ENCODE measurements at regions not wholly inside any gene's neighbourhood (a gene's known extent, or its start where the extent isn't known, plus 50 kb on each side); places are given as distances from the start of the nearest gene placed in this dataset.

DNA sequence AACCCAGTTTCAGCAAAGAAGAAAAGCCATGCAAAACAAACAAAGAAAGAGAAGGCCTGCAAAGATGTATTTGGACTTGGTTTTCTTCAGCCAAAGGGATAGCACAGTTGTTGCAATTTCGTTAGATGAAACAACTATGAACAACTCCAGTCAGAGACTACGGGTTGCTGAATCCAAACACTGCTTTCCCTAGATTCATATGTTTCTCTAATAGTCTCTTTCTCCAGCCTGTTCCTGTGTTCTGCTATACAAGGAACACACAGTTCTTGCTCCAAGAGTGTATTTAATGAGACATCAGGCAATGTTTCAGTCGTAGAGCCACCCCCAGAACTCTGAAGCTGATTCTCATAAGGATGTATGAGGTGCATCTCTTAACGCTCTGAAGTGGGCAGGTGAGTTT is 162.5 kb upstream of the TBL1X start:
- no peak for DNase-seq
- no peak for ATAC-seq (replicated peaks)
- Mint-ChIP-seq H3K27ac (no peak overlapping the region), H3K4me3 (no peak overlapping the region), H3K36me3 (ENCODE audit: insufficient read depth) (peaks cover 4% of the 10 kb centered on the region), H3K9me3 (no peaks in the 10 kb centered on the region), H3K4me1 (ENCODE audit: low read depth in 2 of 2) (no peaks in the 10 kb centered on the region), H3K27me3 (no peaks in the 10 kb centered on the region)

DNA sequence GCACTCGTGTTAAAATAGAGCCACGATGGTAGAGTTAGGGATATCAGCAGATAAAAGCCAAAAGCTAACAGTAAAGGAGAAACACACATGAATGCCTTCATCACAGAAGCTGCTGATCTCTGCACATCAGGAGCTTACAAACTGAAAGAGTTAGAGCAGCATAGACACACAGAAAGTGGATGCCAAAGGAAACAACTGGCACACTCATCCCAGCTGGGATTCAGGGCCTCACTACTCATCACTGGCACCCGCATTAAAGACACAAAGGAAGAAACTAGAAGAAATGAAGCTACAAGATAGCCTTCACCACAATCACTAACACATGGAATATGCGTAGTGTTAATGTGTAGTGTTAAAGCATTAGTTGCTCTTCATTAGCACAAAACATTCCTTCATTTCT is 156.4 kb upstream of the TBL1X start:
- Mint-ChIP-seq H3K27me3 (no peaks in the 10 kb centered on the region), H3K4me3 (no peak overlapping the region), H3K9me3 (no peaks in the 10 kb centered on the region), H3K36me3 (ENCODE audit: insufficient read depth) (peaks cover 7% of the 10 kb centered on the region), H3K27ac (no peak overlapping the region), H3K4me1 (ENCODE audit: low read depth in 2 of 2) (peaks cover 0 to 6% of the 10 kb centered on the region in 2 donors)
- DNase-seq: no peak
- ATAC-seq (replicated peaks): no peak

DNA sequence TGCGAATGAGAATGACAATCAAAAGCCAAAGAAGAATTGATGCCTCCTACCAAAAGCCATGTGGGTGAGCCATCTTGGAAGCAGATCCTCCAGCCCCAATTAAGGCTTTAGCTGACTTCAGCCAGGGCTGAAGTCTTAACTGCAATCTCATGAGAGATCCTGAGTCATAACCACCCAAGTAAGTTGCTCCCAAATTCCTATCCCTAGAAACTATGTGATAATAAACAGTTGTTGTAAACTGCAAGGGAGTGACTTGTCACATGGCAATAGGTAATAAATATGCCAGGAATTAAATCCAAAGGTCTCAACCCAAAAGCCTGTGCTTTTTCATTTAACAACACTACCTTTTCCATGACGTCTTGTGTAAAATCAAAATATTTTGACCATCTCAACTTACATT is 154.2 kb upstream of the TBL1X start:
- Mint-ChIP-seq H3K27me3 (no peaks in the 10 kb centered on the region), H3K9me3 (no peaks in the 10 kb centered on the region), H3K36me3 (ENCODE audit: insufficient read depth) (peaks cover 4% of the 10 kb centered on the region), H3K4me1 (ENCODE audit: low read depth in 2 of 2) (peaks cover 0 to 7% of the 10 kb centered on the region in 2 donors), H3K27ac (no peak overlapping the region), H3K4me3 (no peak overlapping the region)
- DNase-seq: no peak
- no peak for ATAC-seq (replicated peaks)

DNA sequence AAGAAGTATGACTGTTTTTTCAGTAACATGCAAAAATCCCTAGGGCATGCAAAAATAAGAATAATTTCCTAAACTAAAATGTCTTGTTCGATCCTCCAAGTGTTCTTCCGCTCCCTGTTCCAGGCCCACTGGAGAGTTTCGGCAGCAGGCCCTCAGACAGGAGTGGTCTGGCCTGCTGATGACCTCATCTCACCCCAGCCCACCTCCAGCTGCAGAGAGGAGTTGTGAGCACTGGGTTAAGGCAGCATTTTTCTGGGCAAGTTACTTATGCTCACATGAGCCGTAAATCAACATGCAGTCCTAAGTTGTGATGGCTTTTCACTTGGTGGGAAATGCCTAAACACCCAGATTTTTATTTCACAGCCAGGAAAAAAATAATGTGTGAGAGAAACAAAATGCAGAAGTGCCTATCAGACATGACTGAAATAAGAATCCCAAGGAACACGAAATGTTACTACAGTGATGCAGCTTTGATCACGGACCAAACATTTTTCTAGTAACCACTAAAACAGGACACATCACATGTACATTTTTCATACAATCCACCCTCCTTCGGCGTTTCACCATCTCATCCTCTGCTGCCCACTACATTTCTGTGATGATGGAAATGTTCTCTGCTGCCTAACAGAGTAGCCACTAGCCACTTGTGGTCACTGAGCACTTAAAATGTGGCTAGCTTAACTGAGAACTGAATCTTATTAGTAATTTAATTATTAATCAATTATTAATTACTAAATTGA is 153.3 kb upstream of the TBL1X start:
- DNase-seq (no peak), ATAC-seq (replicated peaks) (no peak)
- Mint-ChIP-seq H3K4me1 (ENCODE audit: low read depth in 2 of 2) (peaks cover 0 to 7% of the 10 kb centered on the region in 2 donors), H3K4me3 (no peak overlapping the region), H3K36me3 (ENCODE audit: insufficient read depth) (peaks cover 4% of the 10 kb centered on the region), H3K27ac (no peak overlapping the region), H3K27me3 (no peaks in the 10 kb centered on the region), H3K9me3 (no peaks in the 10 kb centered on the region)

DNA sequence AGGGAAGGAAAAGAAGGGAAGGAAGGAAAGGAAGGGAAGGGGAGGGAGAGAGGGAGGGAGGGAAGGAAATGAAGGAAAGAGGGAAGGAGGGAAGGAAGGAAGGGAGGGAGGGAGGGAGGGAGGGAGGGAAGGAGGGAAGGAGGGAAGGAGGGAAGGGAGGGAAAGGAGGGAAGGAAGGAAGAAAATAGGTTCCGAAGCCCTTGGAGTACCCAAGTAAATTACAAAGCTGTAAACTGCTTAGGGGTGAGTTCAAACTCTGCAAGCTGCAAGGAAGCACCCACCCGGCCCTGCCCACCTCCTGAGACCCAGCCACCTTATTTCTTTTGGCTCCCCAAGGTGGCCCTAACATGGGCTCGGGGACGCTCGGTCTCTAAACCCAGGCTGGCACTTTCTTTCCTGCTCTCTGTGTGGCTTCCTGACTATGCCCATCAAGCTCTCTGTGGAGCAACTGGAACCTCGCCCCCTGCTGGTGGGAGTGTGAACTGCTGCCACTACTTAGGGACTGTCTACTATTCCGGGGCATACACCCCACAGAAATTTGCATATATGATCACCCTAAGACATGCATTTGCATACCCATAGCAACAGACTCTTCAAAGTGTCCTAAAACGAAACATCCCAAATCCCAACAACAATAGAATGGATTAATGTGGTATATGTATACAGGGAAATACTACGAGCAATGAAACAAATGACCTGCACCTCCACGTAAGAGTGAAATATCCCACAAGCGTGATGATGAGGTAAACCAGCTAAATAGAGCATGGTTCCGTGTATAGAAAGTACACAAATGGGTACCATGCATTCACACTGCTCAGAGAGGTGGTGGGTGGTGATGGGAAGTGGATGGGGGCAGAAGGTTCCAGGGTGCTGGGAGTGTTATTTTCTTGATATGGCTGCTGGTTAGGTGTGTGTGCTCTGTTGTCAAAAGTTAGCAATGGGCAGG is 151.7 kb upstream of the TBL1X start:
- DNase-seq: peak; percentile 69 to 75 (median 72)
- H3K4me1 Mint-ChIP-seq (ENCODE audit: low read depth in 2 of 2): peaks cover 4 to 15% of the 10 kb centered on the region in 2 donors

DNA sequence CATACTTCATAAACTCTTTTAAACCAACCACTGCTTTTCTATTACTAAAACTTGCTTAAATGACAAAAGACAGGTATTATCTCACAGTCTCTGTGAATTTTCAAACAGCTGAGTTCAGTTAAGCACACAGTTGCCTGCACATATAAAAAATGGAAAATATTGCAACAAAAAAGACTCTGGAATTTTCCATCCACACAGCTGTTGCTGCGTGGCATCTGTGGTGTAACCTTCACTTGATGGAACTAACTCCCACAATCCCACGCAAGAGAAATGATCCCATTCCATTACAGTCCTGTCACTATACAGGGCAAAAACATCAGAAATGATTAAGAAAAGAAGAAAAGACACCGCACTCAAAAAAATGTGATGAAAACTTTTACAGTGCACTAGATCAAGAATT is 149.8 kb upstream of the TBL1X start:
- DNase-seq: no peak
- no peaks in the 10 kb centered on the region for H3K27me3 Mint-ChIP-seq
- H3K4me3 Mint-ChIP-seq: no peak overlapping the region

More for the DNA sequence above, 151.7 kb upstream of the TBL1X start:
- Mint-ChIP-seq H3K27ac (peak overlapping the region in 1 of 2 donors; percentile 41), H3K36me3 (ENCODE audit: insufficient read depth) (peaks cover 4% of the 10 kb centered on the region), H3K27me3 (no peaks in the 10 kb centered on the region), H3K9me3 (no peaks in the 10 kb centered on the region), H3K4me3 (peak overlapping the region; percentile 50 to 58)
- peak; percentile 84 for ATAC-seq (replicated peaks)

DNA sequence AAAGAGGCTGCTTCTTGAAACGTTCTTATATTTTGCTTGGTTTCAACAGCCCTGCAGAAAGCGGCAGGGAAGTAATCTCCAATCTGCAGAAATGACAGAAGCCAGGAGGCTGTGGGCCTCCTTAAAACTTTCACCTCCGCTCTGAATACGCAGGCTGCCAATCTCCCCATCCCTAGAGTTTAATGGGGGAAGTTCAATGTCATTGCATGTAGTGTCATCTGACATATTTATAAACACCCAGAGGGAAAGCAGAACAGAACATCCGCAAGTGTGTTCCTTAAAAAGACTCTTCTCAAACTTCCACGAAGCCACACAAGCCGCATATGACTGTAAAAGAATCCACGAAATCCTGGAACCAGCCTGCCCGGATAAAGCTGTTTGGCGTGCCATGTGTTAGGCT is 148.8 kb upstream of the TBL1X start:
- no peak for ATAC-seq (replicated peaks)

More for the DNA sequence above, 149.8 kb upstream of the TBL1X start:
- Mint-ChIP-seq H3K4me1 (ENCODE audit: low read depth in 2 of 2) (peaks cover 7 to 19% of the 10 kb centered on the region in 2 donors), H3K36me3 (ENCODE audit: insufficient read depth) (peaks cover 4% of the 10 kb centered on the region), H3K9me3 (no peaks in the 10 kb centered on the region), H3K27ac (no peak overlapping the region)
- no peak for ATAC-seq (replicated peaks)

DNA sequence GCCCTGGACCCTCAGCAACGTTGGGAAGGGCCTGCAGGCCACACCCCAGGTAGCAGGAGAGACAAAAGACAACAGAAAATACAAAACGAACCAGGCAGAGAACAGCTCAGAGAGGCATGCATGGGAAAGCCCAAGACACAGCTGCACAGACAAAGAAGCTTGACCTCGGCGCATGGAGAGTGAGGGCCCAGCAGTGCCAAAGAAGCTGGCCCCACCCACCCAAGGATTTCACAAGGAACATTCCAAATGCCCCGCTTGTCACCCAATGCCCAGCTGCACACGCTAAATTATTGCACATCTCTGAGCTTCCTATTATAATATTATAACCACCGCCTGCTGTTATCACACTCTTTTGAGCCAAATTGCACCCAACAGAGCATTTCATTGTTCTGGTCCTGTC is 147.7 kb upstream of the TBL1X start:
- H3K27ac Mint-ChIP-seq: no peak overlapping the region
- H3K9me3 Mint-ChIP-seq: no peaks in the 10 kb centered on the region
- H3K27me3 Mint-ChIP-seq: no peaks in the 10 kb centered on the region
- no peak for ATAC-seq (replicated peaks)
- peaks cover 4% of the 10 kb centered on the region for H3K36me3 Mint-ChIP-seq (ENCODE audit: insufficient read depth)
- no peak for DNase-seq
- H3K4me3 Mint-ChIP-seq: no peak overlapping the region
- H3K4me1 Mint-ChIP-seq (ENCODE audit: low read depth in 2 of 2): peaks cover 7 to 19% of the 10 kb centered on the region in 2 donors

More for the DNA sequence above, 148.8 kb upstream of the TBL1X start:
- no peaks in the 10 kb centered on the region for H3K9me3 Mint-ChIP-seq
- no peak overlapping the region for H3K27ac Mint-ChIP-seq
- no peak overlapping the region for H3K4me3 Mint-ChIP-seq
- H3K4me1 Mint-ChIP-seq (ENCODE audit: low read depth in 2 of 2): peaks cover 7 to 19% of the 10 kb centered on the region in 2 donors
- peaks cover 4% of the 10 kb centered on the region for H3K36me3 Mint-ChIP-seq (ENCODE audit: insufficient read depth)
- H3K27me3 Mint-ChIP-seq: no peaks in the 10 kb centered on the region
- DNase-seq: no peak

DNA sequence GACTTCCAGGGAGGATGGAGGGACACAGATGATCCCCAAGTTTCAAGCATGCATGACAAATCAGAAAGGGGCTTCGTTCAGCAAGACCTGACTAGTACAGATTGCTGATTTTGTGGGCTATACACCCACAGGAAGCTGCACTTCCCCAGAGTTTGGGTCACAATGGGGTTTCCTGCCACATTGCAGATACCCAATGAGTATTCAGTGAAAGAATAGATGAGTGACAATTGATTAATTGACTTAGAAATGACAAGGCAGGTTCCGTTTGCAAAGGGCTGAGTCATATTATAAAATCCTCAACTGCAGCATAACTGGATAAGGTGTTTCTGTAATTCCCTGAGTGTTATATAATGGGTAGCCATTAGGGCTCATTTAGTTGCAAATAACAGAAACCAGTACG is 146.6 kb upstream of the TBL1X start:
- no peaks in the 10 kb centered on the region for H3K9me3 Mint-ChIP-seq
- H3K27ac Mint-ChIP-seq: no peak overlapping the region
- no peaks in the 10 kb centered on the region for H3K27me3 Mint-ChIP-seq
- peaks cover 7 to 15% of the 10 kb centered on the region in 2 donors for H3K4me1 Mint-ChIP-seq (ENCODE audit: low read depth in 2 of 2)
- H3K4me3 Mint-ChIP-seq: no peak overlapping the region
- ATAC-seq (replicated peaks) (peak; percentile 91), DNase-seq (peak in 1 of 3 experiments; percentile 16)
- H3K36me3 Mint-ChIP-seq (ENCODE audit: insufficient read depth): no peaks in the 10 kb centered on the region

DNA sequence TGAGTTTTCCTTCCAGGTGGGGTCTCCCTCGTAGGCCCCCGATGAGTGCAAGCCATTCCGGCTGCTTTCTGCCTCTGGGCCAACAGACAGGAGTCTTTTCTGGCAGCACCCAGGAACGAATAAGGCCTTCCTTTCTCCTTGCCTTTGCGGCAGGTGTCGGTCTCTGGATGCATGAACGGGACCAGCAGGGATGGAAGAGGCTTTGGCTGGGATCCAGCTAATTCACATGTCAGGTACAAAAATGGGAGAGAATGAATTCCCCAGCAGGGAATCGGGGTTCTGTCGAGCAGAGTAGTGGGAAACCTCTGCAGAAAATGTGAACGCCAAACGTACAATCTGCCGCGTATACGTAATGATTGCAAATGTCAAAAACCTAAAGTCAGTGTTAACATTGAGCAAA is 146.1 kb upstream of the TBL1X start:
- H3K9me3 Mint-ChIP-seq: no peaks in the 10 kb centered on the region
- H3K27me3 Mint-ChIP-seq: no peaks in the 10 kb centered on the region
- H3K27ac Mint-ChIP-seq: no peak overlapping the region
- DNase-seq: no peak
- H3K36me3 Mint-ChIP-seq (ENCODE audit: insufficient read depth): no peaks in the 10 kb centered on the region
- peaks cover 7 to 12% of the 10 kb centered on the region in 2 donors for H3K4me1 Mint-ChIP-seq (ENCODE audit: low read depth in 2 of 2)
- no peak overlapping the region for H3K4me3 Mint-ChIP-seq
- ATAC-seq (replicated peaks): no peak

DNA sequence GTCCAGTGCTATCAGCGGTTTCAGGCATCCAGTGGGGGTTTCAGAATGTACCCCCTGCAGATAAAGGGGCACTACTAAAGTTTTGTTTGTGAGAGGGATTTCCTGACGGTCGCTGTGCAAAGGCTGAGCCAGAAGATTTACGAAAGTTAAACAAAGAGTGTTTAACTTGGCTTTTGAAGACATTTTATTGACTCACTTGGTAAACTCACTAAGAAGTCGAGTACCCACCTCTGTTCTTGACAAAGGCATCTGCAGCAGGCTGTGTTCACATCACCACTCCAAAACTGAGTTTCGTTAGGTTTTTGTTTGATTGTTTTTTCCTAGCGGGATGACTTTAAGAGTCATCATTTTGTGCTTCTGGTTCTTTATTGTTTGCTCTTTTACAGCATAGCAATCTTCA is 143.9 kb upstream of the TBL1X start:
- Mint-ChIP-seq H3K9me3 (no peaks in the 10 kb centered on the region), H3K27ac (no peak overlapping the region), H3K36me3 (ENCODE audit: insufficient read depth) (no peaks in the 10 kb centered on the region), H3K27me3 (no peaks in the 10 kb centered on the region), H3K4me3 (no peak overlapping the region), H3K4me1 (ENCODE audit: low read depth in 2 of 2) (peaks cover 7 to 12% of the 10 kb centered on the region in 2 donors)
- ATAC-seq (replicated peaks): no peak
- no peak for DNase-seq

DNA sequence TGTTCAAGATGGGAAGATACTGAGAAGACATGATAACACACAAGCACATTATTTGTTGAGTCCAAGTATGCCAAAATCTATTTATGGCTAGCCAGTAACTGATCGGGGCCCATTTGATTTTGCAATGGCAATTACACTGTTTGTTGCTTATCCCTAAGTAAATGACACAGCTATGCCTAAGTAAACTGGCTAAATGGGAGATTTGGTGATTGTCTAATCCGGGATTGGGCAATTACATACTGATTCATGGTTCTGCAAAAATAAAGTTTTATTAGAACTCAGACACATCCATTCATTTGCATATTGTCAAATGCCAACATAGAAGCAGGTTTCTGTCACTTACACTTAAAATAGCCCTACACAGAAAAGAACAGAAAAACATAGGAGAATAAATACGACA is 140.2 kb upstream of the TBL1X start:
- ATAC-seq (replicated peaks) (no peak), DNase-seq (no peak)

DNA sequence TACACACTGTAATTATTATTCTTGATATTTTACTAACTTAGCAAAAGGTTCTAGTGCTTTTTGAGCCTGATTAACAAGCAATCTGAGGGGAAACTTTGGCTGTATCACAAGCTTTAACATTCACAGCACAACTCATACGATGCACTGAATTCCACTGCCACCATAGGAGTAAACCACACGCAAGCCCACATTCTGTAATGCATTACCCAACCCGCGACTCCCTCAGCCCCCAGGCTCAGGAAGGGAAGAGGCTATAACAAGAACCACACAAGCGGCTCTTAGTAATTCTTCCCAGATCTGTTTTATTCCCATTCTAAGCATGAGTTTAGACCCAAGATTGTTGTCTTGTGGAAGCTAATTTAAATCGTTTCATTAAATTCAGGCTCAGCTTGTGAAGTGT is 138.5 kb upstream of the TBL1X start:
- Mint-ChIP-seq H3K27me3 (no peaks in the 10 kb centered on the region), H3K9me3 (no peaks in the 10 kb centered on the region), H3K27ac (no peak overlapping the region), H3K36me3 (ENCODE audit: insufficient read depth) (no peaks in the 10 kb centered on the region), H3K4me1 (ENCODE audit: low read depth in 2 of 2) (no peaks in the 10 kb centered on the region), H3K4me3 (no peak overlapping the region)
- DNase-seq (no peak), ATAC-seq (replicated peaks) (no peak)

More for the DNA sequence above, 140.2 kb upstream of the TBL1X start:
- Mint-ChIP-seq H3K27ac (no peak overlapping the region), H3K4me3 (no peak overlapping the region), H3K36me3 (ENCODE audit: insufficient read depth) (no peaks in the 10 kb centered on the region), H3K4me1 (ENCODE audit: low read depth in 2 of 2) (no peaks in the 10 kb centered on the region), H3K9me3 (no peaks in the 10 kb centered on the region), H3K27me3 (no peaks in the 10 kb centered on the region)
